NCI-H2171 (cell line): ENCODE measurements at regions not wholly inside any gene's neighbourhood (a gene's known extent, or its start where the extent isn't known, plus 50 kb on each side); places are given as distances from the start of the nearest gene placed in this dataset.

Experiments used
- DNase-seq: peaks from one replicate; lab custom pipeline; 2025; lab: John Stamatoyannopoulos, UW

GRCh38 chr9:89862316-89862715 is 257.5 kb downstream of the GADD45G start:
- no peak for DNase-seq

- no peak for DNase-seq
These were observed 258.3 kb downstream of the GADD45G start for GRCh38 chr9:89863141-89863540.

GRCh38 chr9:89863837-89864236 is 259.0 kb downstream of the GADD45G start:
- no peak for DNase-seq

DNA sequence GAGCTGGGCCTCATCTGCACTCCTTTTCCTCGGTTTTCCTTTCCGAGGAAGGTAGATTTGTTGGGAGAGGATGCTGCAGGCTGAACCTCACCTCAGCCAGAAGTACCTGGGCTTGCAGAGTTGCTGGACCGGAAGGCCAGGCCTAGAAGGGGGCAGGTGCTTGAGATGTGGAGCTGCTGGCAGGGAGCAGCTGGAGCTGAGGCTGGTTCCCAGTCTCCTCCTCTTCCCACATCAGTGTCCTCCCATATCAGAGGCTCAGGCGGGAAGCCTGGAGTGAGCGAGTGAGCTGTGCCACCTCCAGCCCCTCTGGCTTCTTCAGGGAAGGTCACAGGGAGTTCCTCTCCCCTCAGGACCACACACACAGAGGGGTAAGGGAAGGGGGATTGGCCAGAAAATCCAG is 259.4 kb downstream of the GADD45G start:
- no peak for DNase-seq

DNA sequence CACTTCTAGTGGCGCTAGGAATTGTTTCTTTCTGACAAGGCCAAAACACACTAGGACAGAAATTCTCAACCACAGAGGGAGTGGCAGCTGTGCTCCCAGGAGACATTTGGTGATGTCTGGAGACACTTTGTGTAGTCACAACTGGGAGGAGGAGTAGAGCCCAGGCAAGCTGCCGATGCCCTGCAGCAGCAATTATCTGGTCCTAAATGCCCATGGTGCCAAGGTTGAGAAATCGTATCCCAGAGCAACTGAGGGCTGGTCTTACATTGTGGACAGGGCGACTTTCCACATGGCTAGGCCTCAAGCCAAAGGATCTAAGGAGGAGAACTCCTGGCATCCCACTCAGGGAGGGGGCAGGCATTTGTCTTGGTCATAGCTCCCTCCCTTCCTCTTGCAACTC is 259.9 kb downstream of the GADD45G start:
- DNase-seq: no peak

- no peak for DNase-seq
These were observed 260.5 kb downstream of the GADD45G start for GRCh38 chr9:89865357-89865756.

DNA sequence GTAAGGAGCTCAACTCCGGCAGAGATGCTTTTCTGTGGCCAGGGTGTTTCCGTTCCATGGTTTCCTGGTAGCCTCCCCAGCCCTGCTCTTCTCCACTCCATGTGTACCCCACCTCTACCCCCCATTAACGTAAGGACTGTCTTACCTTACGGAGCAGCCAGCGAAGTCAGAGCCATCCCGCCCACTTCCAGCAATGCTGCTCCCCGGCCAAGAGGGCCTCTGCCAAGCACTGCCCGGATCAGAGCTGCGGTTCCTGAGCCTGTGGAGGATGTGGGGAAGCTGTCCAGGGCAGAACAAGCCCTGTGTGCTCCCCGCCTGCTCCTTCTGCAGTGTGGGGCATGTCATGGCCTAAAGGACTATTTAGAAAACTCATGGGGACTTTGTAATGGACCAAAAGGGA is 261.2 kb downstream of the GADD45G start:
- no peak for DNase-seq

DNA sequence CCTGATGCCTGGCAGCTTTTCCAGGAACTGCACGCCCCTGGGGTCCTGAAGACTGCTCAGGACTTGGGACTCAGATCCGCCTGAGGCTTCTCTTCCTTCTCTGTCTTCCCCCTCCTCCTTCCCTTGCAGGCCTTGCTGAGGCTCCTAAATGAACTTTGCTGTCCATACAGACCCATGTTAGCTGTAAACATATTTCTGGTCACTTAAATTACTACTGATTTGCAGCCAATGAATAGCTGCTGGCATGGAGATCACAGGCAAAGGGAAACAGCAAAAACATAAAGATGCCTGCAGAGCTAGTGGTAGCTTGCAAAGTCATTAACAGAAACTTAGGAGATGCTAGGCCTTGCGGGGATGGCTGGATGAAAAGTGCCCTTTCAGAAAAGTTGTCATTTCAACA is 261.9 kb downstream of the GADD45G start:
- DNase-seq: no peak

DNA sequence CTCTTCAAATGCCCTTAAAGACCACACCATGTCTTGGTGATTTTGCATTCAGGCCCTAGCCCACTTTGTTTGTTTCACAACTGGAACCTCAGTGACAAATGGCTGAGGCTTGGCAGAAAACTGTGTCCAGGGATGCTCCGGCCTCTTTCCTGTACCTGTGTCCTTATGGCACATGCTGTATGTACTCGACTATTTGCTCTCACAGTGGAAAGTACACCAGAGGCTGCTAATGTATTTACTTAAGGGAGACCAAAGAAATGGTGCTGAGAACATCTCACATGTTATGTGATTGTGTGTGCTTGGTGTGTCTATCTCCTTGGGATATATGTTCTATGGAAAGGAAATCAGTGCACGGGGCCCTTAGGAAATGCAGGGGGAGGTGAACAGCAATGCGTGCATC is 263.3 kb downstream of the GADD45G start:
- DNase-seq: no peak

- DNase-seq: no peak
These were observed 265.2 kb downstream of the GADD45G start for GRCh38 chr9:89869793-89870580.

DNA sequence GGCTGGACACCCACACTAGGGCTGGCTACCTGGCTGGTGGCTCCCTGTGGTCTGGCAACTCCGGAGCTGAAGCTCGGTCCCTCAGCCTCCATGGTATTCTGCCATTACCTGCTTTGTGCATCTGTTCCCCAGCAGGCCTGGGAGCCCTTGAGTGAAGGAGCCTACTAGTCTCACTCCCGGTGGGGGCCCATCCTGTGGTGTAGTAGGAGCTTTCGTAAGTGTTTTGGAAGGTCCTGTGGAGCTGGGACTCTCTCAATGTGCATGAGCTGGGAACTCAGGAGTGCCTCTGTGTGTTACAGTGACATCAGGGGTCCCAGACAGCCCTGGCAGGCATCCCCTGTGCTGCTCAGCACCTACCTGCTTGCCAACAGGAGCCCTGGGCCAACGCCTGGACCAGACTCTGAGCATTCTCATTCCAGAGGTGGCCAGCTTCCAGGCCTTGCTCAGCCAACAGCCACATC is 267.1 kb downstream of the GADD45G start:
- DNase-seq: no peak

DNA sequence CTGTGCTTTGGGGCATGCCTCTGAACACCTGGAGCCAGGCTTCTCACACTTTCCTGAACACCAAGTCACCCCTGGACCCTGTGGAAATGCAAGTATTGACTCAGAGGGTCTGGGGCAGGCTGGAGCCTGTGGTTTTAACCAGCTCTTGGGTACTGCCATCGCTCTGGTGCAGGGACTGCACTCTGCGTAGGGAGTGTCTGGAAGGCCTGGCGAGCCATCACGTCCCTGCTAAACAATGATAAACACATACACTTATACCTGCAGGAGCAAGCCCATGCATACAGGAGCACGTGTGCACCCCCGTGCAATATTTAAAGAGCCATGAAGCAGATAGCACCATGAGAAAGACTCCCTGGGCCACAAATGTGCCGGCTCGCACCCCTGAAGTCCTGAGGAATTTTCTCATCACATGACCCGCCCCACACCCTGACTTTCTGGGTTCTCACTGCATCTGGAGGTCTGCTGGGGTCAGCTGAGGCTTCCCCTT is 267.7 kb downstream of the GADD45G start:
- no peak for DNase-seq

DNA sequence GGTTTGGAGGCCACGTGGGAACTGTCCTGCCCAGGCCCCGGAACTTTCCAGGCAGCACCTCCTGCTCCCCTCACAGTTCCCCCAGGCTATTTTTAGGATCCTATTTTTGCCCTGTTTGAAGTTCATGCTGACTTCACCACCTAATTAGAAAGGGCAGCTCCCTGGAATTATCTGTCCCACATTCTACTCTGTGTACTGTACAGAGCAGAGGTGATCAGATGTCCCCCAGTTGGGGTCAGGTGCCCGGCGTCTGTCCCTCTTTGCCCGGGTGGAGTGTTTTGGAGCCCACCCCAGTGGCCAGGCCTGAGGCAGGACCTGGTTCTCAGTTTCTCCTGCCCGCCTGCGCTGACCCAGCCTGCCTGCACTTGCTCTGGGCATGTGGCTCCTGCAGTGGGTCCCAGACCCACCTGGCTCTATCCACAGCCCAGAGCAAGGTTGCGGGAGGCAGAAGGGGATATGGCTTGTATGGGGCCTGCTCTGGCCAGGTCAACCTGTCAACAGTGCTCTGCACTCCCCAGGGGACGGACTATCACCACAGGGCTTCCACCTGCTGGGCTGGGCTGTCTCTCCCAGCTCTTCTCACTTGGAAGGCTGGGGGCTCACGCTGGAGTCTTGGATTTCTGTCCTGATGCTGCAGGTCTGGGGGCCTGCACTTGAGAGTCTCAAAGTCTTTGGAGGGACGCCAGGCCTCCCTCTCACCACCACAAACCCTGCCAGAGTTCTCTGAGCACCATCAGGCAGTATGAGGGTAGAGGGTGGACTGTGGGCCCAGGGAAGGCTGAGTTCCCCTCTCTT is 268.3 kb downstream of the GADD45G start:
- DNase-seq: no peak

GRCh38 chr9:89873801-89874200 is 269.0 kb downstream of the GADD45G start:
- DNase-seq: no peak

DNA sequence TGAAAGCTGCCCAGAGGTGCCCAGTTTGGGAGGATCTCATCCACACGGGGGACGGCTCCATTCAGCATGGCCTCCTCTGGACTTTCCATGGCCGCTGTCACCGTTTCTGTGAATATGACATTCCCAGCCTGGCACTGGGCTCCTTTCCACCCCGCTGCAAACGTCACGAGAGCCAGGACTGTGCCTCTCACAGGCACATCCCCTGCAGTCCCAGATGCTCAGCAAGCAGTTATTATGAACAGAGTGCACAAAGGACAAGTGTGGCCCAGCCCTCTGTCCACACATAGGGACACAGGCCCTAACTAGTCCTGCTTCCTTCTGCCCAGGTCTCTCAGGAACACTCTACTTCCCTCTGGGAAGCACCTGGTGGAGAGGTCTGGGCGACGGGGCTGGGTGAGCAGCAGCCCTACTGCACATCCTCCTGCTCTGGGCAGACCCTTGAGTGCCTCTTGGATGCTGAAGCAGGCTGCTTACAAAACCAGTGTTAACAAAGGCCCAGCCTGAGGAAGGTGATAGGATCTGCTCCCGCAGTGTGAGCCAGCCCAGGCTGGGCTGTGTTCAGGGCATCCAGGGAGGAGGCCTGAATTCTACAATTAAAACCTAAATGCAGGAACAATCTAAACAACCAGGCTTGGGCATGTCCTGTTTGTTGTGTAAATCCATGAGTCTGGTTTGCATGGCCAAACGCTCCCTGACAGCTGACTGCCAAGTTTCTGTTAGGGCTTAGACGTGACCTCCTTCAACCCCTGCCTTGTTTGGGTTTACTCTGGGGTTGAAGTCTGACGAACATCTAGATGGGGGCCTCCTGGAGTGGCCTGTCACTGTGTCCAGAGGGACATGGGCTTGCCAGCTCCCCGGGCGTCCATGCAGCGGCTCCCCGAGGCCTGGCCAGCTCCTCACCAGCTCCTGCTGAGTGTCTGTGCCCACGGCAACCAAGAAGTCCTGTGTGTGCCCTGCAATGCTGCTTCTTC is 269.8 kb downstream of the GADD45G start:
- no peak for DNase-seq

DNA sequence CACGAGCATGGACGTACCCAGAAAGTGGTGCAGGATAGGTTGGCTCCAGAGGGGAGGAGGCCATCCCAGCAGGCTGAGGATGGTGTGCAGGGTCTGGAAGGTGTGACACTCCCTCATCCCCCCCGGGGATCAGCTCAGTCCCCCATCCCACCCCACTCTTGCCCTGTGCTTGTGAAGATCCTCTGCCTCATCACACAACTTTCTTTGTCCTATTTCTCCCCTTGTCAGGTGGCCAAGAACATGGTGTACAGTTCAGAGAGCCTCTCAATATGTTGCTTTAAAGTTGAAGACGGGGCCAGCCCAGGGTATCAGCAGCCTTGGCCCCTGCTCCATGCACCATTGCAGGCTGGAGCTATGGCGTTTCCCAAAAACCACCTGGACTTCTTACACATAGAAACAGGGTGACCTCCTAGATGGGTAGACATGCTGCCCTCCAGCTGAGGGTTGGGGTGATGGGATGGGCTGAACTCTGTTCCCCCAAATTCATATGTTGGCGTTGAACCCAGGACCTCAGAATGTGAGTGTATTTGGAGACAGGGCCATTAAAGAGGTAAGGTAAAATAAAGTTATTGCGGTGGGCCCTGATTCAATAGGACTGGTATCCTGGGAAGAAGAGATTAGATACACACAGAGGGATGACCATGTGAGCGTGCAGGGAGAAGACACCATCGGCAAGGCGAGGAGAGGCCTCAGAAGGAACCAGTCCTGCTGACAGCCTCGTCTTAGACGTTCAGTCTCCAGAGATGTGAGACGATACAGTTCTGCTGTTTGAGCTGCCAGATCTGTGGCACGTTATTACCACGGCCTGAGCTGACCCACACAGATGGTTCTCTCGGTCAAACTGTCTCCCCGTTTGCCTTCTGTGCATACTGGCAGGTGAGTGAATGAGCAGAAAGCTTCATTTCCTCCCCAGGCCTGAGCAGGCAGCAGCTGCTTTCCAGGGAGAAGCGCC is 272.5 kb downstream of the GADD45G start:
- DNase-seq: no peak

DNA sequence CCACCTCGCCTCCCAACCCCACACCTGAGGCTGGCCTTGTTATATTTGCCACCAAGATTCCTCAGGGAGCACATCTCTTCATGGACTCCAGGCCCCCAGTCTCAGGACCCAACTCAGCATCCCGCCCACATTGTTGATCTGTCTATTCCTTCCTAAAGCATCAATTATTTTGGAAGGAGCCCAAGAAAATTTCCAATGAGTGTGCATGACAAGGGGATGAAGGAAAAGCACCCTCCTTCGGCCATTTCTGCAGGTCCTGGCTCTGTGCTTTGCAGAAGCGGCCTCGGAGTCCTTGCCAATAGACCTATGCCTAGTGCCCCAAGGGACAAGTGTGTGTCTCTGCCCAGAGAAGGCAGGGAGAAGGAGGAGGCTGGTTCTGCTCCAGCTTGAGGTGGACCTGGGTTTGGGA is 273.2 kb downstream of the GADD45G start:
- DNase-seq: no peak

DNA sequence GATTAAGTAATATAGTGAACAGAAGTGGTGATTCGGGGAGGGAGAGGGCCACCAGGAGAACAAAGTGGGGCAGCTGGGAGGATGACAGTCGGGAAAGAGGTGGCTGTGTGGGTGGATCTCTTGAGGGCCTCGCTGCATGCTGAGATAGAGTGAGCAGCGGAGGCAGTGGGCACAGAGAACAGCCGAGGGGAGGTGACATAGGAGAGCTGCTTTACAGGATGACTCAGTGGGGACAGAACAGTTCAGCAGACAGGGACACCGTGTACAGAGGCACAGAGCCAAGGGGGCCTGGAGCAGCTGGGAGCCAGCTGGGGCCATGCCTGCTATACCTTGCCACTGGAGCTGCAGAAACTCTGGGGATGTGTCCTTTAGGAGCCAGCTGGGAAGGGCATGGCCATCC is 273.9 kb downstream of the GADD45G start:
- peak; percentile 75 for DNase-seq

- no peak for DNase-seq
These were observed 274.5 kb downstream of the GADD45G start for GRCh38 chr9:89879276-89879675.

GRCh38 chr9:89879701-89880100 is 274.9 kb downstream of the GADD45G start:
- DNase-seq: no peak

- DNase-seq: no peak
These were observed 275.3 kb downstream of the GADD45G start for GRCh38 chr9:89880161-89880560.
